C4-2B (cell line): ENCODE measurements at regions not wholly inside any gene's neighbourhood (a gene's known extent, or its start where the extent isn't known, plus 50 kb on each side); places are given as distances from the start of the nearest gene placed in this dataset.
"Not testable (repeated sequence)": the region's sequence is repeated elsewhere in the genome, so short reads cannot be mapped to it uniquely, and the experiment has no call there.

Experiments used
- H3K27ac ChIP-seq: fragments of 450-650 bp; 2 replicates; pipeline ENCODE4 v1.5.1; 2017
- ZFX ChIP-seq: fragments of 450-650 bp; IDR thresholded peaks from 2 replicates; pipeline ENCODE4 v1.6.1; 2017
- TF ChIP-seq, protein P1 (sequence below): fragments of 450-650 bp; conservative IDR thresholded peaks from 2 replicates; pipeline ENCODE4 v1.5.1; 2017; ENCODE audit warnings: mild to moderate bottlenecking

DNA sequence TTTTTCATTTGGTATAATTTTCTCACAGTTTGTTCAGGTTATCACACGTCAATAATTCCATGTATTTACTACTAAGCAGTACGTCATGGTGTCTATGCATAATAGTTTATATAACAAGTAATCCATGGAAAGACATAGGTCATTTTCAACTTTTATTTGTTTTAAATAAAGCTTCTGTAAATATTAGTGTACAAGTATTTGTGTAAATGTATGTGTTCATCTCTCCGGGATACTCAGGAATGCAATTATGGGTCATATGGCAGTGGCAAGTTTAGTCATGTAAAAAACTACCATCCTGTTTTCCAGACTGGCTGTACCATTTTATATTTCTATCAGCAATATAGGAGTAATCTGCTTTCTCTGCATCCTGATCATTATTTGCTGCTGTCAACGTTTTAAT lies 231.1 kb upstream of the ZNF804A start:
- no peak for TF ChIP-seq ZFX
- TF ChIP-seq, protein P1, sequence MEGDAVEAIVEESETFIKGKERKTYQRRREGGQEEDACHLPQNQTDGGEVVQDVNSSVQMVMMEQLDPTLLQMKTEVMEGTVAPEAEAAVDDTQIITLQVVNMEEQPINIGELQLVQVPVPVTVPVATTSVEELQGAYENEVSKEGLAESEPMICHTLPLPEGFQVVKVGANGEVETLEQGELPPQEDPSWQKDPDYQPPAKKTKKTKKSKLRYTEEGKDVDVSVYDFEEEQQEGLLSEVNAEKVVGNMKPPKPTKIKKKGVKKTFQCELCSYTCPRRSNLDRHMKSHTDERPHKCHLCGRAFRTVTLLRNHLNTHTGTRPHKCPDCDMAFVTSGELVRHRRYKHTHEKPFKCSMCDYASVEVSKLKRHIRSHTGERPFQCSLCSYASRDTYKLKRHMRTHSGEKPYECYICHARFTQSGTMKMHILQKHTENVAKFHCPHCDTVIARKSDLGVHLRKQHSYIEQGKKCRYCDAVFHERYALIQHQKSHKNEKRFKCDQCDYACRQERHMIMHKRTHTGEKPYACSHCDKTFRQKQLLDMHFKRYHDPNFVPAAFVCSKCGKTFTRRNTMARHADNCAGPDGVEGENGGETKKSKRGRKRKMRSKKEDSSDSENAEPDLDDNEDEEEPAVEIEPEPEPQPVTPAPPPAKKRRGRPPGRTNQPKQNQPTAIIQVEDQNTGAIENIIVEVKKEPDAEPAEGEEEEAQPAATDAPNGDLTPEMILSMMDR: no peak
- peak overlapping the region; percentile 46; the same call in 1 of the 2 replicates for H3K27ac ChIP-seq

DNA sequence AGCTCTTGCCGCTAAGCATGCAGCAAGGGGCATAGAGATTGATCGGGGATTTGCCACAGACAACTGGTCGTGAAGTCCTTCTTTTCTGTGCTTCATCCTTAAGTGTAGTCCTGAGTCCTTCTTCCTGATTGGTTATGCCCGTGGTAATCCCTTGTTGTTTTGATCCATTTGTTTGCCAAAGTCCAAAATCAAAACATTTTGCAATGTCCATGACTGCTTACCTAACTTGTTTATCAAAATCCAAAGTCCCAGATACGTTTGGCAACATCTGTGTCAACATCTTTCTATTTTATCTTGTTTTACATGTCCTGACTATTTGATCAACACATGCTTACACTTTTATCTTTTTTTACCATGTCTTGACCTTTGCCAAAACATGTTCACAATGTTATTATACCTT lies 229.0 kb upstream of the ZNF804A start:
- no peak for TF ChIP-seq ZFX
- TF ChIP-seq, protein P1: no peak
- H3K27ac ChIP-seq: no peak overlapping the region

DNA sequence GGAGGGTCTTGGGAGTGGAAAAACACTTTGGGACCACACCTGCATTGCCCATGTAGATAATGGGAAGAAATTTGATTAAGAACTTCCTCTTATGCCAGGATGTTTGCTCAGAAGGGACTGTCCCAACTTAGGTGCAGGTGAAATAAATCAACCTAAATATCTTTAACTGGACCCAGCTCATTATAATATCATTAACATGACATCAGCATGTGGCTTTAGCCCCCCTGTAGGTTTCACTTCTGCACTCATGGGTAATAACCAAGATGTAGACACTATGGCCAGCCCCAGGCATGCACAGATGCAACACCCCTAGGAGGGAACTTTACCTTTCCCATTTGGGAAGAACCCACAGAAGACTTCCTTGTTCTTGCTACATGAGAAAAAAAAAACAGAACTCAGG lies 227.4 kb upstream of the ZNF804A start:
- H3K27ac ChIP-seq: no peak overlapping the region
- TF ChIP-seq ZFX: no peak
- TF ChIP-seq, protein P1: no peak

DNA sequence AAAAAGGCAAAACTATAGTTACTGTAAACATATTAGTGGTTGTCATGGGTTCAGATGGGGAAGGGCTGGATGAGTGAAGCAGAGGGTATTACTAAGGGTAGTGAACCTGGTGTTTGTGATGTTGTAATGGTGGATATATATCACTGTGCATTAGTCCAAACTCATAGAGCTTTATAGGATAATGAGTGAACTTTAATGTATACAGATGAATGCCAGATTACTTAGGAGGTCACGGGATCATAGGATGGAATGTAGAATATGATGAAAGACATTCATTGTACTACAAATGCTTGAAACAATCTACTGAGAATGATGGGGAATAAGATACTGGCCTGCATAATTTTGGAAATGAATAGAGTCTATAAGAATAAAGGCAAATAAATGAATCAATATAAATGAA lies 226.7 kb upstream of the ZNF804A start:
- no peak overlapping the region for H3K27ac ChIP-seq
- TF ChIP-seq, protein P1: no peak
- TF ChIP-seq ZFX: no peak

DNA sequence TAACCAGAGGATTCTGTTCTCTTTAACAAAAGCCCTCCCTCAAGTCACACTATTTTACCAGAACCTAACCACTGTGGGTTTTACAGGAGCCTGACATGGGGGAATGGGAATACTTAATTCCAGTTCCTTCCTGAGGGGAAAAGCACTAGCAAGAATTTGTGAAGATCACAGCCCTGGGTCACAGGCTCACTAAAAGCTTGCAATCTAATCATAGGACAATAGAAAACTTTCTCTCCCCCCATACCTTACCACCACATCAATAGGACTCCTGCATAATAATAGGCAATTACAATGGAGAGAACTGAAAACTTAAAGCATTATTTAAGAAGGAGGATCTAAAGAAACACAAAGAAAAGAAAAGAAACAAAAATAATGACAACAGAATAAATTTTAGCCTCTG lies 225.8 kb upstream of the ZNF804A start:
- no peak overlapping the region for H3K27ac ChIP-seq
- no peak for TF ChIP-seq ZFX
- TF ChIP-seq, protein P1: no peak

DNA sequence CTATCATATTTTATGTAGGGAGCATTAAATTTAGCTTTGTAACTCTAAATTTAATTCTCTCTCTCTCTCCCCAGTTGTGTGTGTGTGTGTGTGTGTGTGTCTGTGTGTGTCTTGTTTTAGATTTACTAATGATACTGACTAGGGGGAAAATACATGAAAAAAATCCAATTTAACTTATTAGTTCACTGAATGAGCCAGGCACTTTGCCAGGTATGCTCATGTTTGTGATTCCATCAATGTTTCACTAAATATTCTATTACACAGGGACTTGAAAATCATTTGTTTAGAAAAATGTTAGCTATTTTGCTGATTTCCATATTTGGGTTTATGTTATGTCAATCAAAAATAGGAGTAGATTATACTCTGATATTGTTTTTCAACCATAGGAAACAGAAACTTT lies 203.7 kb upstream of the ZNF804A start:
- H3K27ac ChIP-seq: no peak overlapping the region
- no peak for TF ChIP-seq ZFX
- TF ChIP-seq, protein P1: no peak

DNA sequence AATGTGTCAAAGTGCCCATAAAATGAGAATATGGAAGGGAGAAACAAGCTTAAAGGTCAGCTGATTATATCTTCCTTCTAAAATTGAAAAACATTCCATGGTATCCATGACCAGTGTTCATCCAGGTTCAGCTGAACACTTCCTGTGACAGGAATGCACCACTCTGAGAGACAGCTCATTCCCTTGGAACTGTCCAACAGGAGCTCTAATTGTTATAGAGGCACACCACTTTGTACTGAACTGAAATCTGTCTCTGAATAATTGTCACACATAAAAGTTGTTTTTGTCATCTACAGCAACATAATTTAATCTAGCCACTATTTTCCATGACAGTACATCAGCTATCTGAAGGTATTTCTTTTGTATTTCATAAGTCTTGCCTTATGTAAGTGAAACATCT lies 195.9 kb upstream of the ZNF804A start:
- TF ChIP-seq, protein P1: no peak
- no peak for TF ChIP-seq ZFX
- H3K27ac ChIP-seq: no peak overlapping the region

DNA sequence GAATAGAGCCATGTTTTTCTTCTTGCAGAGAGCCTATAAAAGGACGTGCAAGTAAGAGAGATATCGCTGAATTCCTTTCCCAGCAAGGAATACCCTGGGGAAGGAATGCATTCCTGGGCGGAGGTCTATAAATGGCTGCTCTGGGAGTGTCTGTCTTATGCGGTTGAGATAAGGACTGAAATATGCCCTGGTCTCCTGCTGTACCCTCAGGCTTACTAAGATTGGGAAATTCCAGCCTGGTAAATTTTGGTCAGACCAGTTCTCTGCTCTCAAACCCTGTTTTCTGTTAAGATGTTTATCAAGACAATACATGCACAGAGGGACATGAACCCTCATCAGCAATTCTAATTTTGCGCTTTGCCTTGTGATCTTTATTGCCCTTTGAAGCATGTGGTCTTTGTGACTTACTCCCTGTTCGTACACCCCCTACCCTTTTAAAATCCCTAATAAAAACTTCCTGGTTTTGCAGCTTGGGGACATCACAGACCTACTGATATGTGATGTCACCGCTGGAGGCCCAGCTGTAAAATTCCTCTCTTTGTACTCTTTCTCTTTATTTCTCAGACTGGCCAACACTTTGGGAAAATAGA lies 191.2 kb upstream of the ZNF804A start:
- H3K27ac ChIP-seq: not testable (repeated sequence)
